ENCODE measurements at regions not wholly inside any gene's neighbourhood (a gene's known extent, or its start where the extent isn't known, plus 50 kb on each side); places are given as distances from the start of the nearest gene placed in this dataset.

DNA sequence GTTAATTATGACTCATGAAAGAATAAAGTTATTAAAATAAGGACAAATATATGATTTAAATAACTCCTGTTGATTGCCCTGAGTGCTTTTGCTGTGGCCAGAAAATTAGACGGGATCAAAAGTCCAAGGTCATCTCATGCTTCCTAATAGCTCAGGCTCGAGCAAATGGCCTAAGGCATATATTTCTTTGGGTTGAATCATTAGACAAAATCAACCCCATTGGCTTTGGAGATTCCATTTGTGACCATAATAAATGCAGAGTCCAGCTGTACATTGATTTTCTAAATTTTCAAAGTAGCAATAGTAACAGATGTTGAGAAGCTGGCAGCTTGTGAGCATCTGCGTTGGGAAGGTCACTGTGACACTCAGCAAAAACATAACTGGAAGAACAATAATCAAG lies 464.5 kb upstream of the TGFBR2 start:
- TF ChIP-seq SUZ12 (IDR thresholded peaks at IDR 0.05) (no peak), L3MBTL2 (conservative IDR thresholded peaks at IDR 0.05) (no peak), BHLHE40 (IDR thresholded peaks at IDR 0.05; ENCODE audit: borderline replicate concordance) (no peak), FOXM1 (IDR thresholded peaks at IDR 0.05; ENCODE audit: borderline replicate concordance) (no peak), FOXK2 (IDR thresholded peaks at IDR 0.05) (no peak), NFRKB (IDR thresholded peaks at IDR 0.05) (no peak), SP1 (IDR thresholded peaks at IDR 0.05) (no peak), TARDBP (IDR thresholded peaks at IDR 0.05) (no peak), FOXA1 (IDR thresholded peaks at IDR 0.05) (no peak), LEF1 (IDR thresholded peaks at IDR 0.05; ENCODE audit: borderline replicate concordance) (no peak)
- TF ChIP-seq, protein P1, sequence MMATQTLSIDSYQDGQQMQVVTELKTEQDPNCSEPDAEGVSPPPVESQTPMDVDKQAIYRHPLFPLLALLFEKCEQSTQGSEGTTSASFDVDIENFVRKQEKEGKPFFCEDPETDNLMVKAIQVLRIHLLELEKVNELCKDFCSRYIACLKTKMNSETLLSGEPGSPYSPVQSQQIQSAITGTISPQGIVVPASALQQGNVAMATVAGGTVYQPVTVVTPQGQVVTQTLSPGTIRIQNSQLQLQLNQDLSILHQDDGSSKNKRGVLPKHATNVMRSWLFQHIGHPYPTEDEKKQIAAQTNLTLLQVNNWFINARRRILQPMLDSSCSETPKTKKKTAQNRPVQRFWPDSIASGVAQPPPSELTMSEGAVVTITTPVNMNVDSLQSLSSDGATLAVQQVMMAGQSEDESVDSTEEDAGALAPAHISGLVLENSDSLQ (IDR thresholded peaks at IDR 0.05), result no peak

Data from HEK293T (cell line).